ENCODE measurements at regions not wholly inside any gene's neighbourhood (a gene's known extent, or its start where the extent isn't known, plus 50 kb on each side); places are given as distances from the start of the nearest gene placed in this dataset.

DNA sequence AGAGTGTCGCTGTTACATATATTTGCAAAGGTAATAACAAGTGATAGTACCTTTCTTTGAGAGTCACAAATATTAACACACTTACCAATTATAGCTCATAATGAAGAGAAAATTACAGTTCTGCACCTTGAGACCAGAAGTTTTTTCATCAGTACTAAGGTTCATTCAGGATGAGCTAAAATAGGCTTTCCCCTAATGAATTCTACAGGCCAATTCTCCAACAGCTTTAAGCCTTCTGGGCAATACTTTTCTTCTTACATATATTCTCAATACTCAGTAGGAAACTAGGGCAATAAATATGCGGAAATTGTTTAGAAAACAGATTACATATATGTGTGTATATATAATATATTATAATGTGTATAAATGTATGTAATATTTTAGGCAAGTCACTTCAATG is 2672.8 kb upstream of the PCDH20 start:
- no peak overlapping the region for H2AFZ ChIP-seq (ENCODE audit: low read depth, low read length)
- TF ChIP-seq, protein P1, sequence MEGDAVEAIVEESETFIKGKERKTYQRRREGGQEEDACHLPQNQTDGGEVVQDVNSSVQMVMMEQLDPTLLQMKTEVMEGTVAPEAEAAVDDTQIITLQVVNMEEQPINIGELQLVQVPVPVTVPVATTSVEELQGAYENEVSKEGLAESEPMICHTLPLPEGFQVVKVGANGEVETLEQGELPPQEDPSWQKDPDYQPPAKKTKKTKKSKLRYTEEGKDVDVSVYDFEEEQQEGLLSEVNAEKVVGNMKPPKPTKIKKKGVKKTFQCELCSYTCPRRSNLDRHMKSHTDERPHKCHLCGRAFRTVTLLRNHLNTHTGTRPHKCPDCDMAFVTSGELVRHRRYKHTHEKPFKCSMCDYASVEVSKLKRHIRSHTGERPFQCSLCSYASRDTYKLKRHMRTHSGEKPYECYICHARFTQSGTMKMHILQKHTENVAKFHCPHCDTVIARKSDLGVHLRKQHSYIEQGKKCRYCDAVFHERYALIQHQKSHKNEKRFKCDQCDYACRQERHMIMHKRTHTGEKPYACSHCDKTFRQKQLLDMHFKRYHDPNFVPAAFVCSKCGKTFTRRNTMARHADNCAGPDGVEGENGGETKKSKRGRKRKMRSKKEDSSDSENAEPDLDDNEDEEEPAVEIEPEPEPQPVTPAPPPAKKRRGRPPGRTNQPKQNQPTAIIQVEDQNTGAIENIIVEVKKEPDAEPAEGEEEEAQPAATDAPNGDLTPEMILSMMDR (IDR thresholded peaks at IDR 0.05; ENCODE audit: low read depth, low read length): no peak
- no peak for TF ChIP-seq EZH2phosphoT487 (IDR thresholded peaks at IDR 0.05; ENCODE audit: low read depth)

DNA sequence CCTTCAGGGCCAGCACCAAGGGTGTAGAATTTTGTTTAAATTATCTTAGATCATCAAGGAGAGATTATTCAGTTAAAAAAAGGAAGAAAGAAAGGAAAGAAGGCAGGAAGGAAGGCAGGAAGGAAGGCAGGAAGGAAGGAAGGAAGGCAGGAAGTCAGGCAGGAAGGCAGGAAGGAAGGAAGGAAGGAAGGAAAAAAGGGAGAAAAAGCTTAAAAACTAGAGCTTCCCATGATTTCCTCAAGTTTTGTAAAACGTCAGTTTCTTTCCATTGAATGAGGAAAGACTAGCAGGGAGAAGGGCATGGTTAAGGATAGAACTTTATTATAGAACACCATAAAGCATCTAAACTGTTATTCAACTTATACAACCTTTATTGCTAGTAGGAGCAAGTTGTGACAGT is 2672.0 kb upstream of the PCDH20 start:
- Histone ChIP-seq H3K36me3 (replicated peaks; ENCODE audit: low read depth, low read length) (no peaks in the 10 kb centered on the region), H4K20me1 (ENCODE audit: insufficient read depth, low read length) (no peaks in the 10 kb centered on the region), H3K79me2 (ENCODE audit: low read length) (no peaks in the 10 kb centered on the region), H3K4me2 (ENCODE audit: low read length) (no peak overlapping the region), H3K27ac (ENCODE audit: low read length) (no peak overlapping the region), H3K9ac (ENCODE audit: low read length) (no peak overlapping the region), H3K4me3 (ENCODE audit: low read length) (no peak overlapping the region), H3K9me3 (ENCODE audit: insufficient read depth, low read length) (no peaks in the 10 kb centered on the region), H2AFZ (ENCODE audit: low read depth, low read length) (no peak overlapping the region), H3K27me3 (ENCODE audit: low read depth, low read length) (no peaks in the 10 kb centered on the region), H3K4me1 (ENCODE audit: low read length) (no peaks in the 10 kb centered on the region)
- TF ChIP-seq, protein P1 (IDR thresholded peaks at IDR 0.05; ENCODE audit: low read depth, low read length): no peak
- no peak for TF ChIP-seq EZH2phosphoT487 (IDR thresholded peaks at IDR 0.05; ENCODE audit: low read depth)

More for the DNA sequence above, 2672.8 kb upstream of the PCDH20 start:
- no peak overlapping the region for H3K9ac ChIP-seq (ENCODE audit: low read length)
- no peaks in the 10 kb centered on the region for H3K9me3 ChIP-seq (ENCODE audit: insufficient read depth, low read length)
- no peak overlapping the region for H3K4me2 ChIP-seq (ENCODE audit: low read length)
- H3K36me3 ChIP-seq (replicated peaks; ENCODE audit: low read depth, low read length): no peaks in the 10 kb centered on the region
- H3K79me2 ChIP-seq (ENCODE audit: low read length): no peaks in the 10 kb centered on the region
- no peak overlapping the region for H3K27ac ChIP-seq (ENCODE audit: low read length)
- no peaks in the 10 kb centered on the region for H3K4me1 ChIP-seq (ENCODE audit: low read length)
- H3K27me3 ChIP-seq (ENCODE audit: low read depth, low read length): no peaks in the 10 kb centered on the region
- H3K4me3 ChIP-seq (ENCODE audit: low read length): no peak overlapping the region
- H4K20me1 ChIP-seq (ENCODE audit: insufficient read depth, low read length): no peaks in the 10 kb centered on the region

DNA sequence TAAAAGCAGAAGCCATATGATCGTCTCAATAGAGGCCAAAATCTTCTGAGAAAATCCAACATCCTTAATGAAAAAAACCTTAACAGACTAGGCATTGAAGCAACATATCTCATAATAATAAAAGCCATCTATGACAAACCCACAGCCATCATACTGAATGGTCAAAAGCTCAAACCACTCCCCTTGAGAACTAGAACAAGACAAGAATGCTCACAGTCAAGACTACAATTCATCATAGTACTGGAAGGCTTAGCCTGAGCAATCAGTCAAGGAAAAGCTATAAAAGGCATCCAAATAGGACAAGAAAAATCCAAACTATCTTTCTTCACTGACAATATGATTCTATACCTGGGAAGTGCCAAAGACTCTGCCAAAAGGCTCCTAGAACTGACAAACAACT is 2668.2 kb upstream of the PCDH20 start:
- Histone ChIP-seq H3K4me1 (ENCODE audit: low read length) (no peaks in the 10 kb centered on the region), H3K4me2 (ENCODE audit: low read length) (no peak overlapping the region), H3K9me3 (ENCODE audit: insufficient read depth, low read length) (no peaks in the 10 kb centered on the region), H3K9ac (ENCODE audit: low read length) (no peak overlapping the region), H2AFZ (ENCODE audit: low read depth, low read length) (no peak overlapping the region), H3K79me2 (ENCODE audit: low read length) (no peaks in the 10 kb centered on the region), H3K27me3 (ENCODE audit: low read depth, low read length) (no peaks in the 10 kb centered on the region), H3K4me3 (ENCODE audit: low read length) (no peak overlapping the region), H3K36me3 (replicated peaks; ENCODE audit: low read depth, low read length) (no peaks in the 10 kb centered on the region), H4K20me1 (ENCODE audit: insufficient read depth, low read length) (no peaks in the 10 kb centered on the region), H3K27ac (ENCODE audit: low read length) (no peak overlapping the region)
- TF ChIP-seq, protein P1 (IDR thresholded peaks at IDR 0.05; ENCODE audit: low read depth, low read length): no peak
- no peak for TF ChIP-seq EZH2phosphoT487 (IDR thresholded peaks at IDR 0.05; ENCODE audit: low read depth)

DNA sequence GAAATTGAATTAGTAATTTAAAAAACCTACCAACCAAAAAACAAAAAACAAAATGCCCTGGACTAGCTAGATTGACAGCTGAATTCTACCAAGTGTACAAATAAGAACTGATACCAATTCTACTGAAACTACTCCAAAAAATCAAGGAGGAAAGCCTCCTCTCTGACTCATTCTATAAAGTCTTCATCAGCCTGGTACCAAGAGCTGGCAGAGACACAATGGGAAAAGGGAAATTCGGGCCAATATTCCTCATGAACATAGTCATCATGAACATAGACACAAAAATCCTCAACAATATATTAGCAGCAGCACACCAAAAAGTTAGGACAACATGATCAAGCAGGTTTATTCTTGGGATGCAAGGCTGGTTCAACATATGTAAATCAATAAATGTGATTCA is 2667.7 kb upstream of the PCDH20 start:
- Histone ChIP-seq H3K36me3 (replicated peaks; ENCODE audit: low read depth, low read length) (no peaks in the 10 kb centered on the region), H3K9ac (ENCODE audit: low read length) (no peak overlapping the region), H4K20me1 (ENCODE audit: insufficient read depth, low read length) (no peaks in the 10 kb centered on the region), H2AFZ (ENCODE audit: low read depth, low read length) (no peak overlapping the region), H3K9me3 (ENCODE audit: insufficient read depth, low read length) (no peaks in the 10 kb centered on the region), H3K27me3 (ENCODE audit: low read depth, low read length) (no peaks in the 10 kb centered on the region), H3K79me2 (ENCODE audit: low read length) (no peaks in the 10 kb centered on the region), H3K4me3 (ENCODE audit: low read length) (no peak overlapping the region), H3K4me2 (ENCODE audit: low read length) (no peak overlapping the region), H3K4me1 (ENCODE audit: low read length) (no peaks in the 10 kb centered on the region), H3K27ac (ENCODE audit: low read length) (no peak overlapping the region)
- TF ChIP-seq, protein P1 (IDR thresholded peaks at IDR 0.05; ENCODE audit: low read depth, low read length): no peak
- TF ChIP-seq EZH2phosphoT487 (IDR thresholded peaks at IDR 0.05; ENCODE audit: low read depth): no peak
